PC-3 (cell line): ENCODE measurements at regions not wholly inside any gene's neighbourhood (a gene's known extent, or its start where the extent isn't known, plus 50 kb on each side); places are given as distances from the start of the nearest gene placed in this dataset.

Source experiments
- EZH2 ChIP-seq: fragments of 300-600 bp; sonication (generic); IDR thresholded peaks from one replicate; pipeline ENCODE4 v1.6.1; 2017; ENCODE audit warnings: antibody characterized with exemption, mild to moderate bottlenecking, low read length; ENCODE audit not compliant: unreplicated experiment
- TF ChIP-seq, protein P1 (sequence below): fragments of 300-600 bp; sonication (generic); conservative IDR thresholded peaks from 2 replicates; pipeline ENCODE4 v1.5.1; 2017; ENCODE audit warnings: antibody characterized with exemption, low read depth, mild to moderate bottlenecking, low read length

GRCh38 chr1:143625886-143626285 lies 345.9 kb downstream of the FAM72C start:
- no peak for TF ChIP-seq EZH2
- TF ChIP-seq, protein P1, sequence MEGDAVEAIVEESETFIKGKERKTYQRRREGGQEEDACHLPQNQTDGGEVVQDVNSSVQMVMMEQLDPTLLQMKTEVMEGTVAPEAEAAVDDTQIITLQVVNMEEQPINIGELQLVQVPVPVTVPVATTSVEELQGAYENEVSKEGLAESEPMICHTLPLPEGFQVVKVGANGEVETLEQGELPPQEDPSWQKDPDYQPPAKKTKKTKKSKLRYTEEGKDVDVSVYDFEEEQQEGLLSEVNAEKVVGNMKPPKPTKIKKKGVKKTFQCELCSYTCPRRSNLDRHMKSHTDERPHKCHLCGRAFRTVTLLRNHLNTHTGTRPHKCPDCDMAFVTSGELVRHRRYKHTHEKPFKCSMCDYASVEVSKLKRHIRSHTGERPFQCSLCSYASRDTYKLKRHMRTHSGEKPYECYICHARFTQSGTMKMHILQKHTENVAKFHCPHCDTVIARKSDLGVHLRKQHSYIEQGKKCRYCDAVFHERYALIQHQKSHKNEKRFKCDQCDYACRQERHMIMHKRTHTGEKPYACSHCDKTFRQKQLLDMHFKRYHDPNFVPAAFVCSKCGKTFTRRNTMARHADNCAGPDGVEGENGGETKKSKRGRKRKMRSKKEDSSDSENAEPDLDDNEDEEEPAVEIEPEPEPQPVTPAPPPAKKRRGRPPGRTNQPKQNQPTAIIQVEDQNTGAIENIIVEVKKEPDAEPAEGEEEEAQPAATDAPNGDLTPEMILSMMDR, result no peak
